ENCODE measurements at regions not wholly inside any gene's neighbourhood (a gene's known extent, or its start where the extent isn't known, plus 50 kb on each side); places are given as distances from the start of the nearest gene placed in this dataset.

- no peaks in the 10 kb centered on the region for H3K79me2 ChIP-seq (ENCODE audit: control insufficient read depth, insufficient read depth, low read length)
- no peak overlapping the region for H3K4me2 ChIP-seq (ENCODE audit: extremely low read depth, insufficient read depth, low read length)
- no peaks in the 10 kb centered on the region for H3K36me3 ChIP-seq (ENCODE audit: control insufficient read depth, insufficient read depth, low read length)
- H4K20me1 ChIP-seq (ENCODE audit: control insufficient read depth, extremely low read depth, insufficient read depth, low read length), result no peaks in the 10 kb centered on the region
- H3K9ac ChIP-seq (ENCODE audit: insufficient read depth, low read length), result no peak overlapping the region
- no peak overlapping the region for H3K27ac ChIP-seq (ENCODE audit: insufficient read depth, low read length)
- DNase-seq (ENCODE audit: low read depth in 2 of 2), result no peak
- H2AFZ ChIP-seq (ENCODE audit: low read length), result no peak overlapping the region
- H3K4me1 ChIP-seq (ENCODE audit: control insufficient read depth, extremely low read depth, insufficient read depth, low read length), result no peaks in the 10 kb centered on the region
- TF ChIP-seq EZH2 (IDR thresholded peaks at IDR 0.05; ENCODE audit: low read length, missing control alignments) (no peak), CTCF (conservative IDR thresholded peaks at IDR 0.05 in 1 of 2, IDR thresholded peaks at IDR 0.05 in 1 of 2; ENCODE audit: low read depth in 1 of 2, low read length in 2 of 2) (no peak)
- H3K4me3 ChIP-seq (replicated peaks in 1 of 4; ENCODE audit: control extremely low read depth in 1 of 4, insufficient read depth in 1 of 4, low read depth in 3 of 4, low read length in 4 of 4), result no peak overlapping the region
- no peaks in the 10 kb centered on the region for H3K9me3 ChIP-seq (ENCODE audit: control insufficient read depth, insufficient read depth, low read depth, low read length)
- no peaks in the 10 kb centered on the region for H3K27me3 ChIP-seq (ENCODE audit: control insufficient read depth, insufficient read depth, low read length)
Measured at GRCh38 chr10:44467900-44468299, 83.0 kb upstream of the CXCL12 start.

GRCh38 chr10:44468525-44468924 is 83.6 kb upstream of the CXCL12 start:
- Histone ChIP-seq H3K9me3 (ENCODE audit: control insufficient read depth, insufficient read depth, low read depth, low read length) (no peaks in the 10 kb centered on the region), H3K36me3 (ENCODE audit: control insufficient read depth, insufficient read depth, low read length) (no peaks in the 10 kb centered on the region), H3K79me2 (ENCODE audit: control insufficient read depth, insufficient read depth, low read length) (no peaks in the 10 kb centered on the region), H3K4me2 (ENCODE audit: extremely low read depth, insufficient read depth, low read length) (no peak overlapping the region), H3K4me3 (replicated peaks in 1 of 4; ENCODE audit: control extremely low read depth in 1 of 4, insufficient read depth in 1 of 4, low read depth in 3 of 4, low read length in 4 of 4) (no peak overlapping the region), H2AFZ (ENCODE audit: low read length) (no peak overlapping the region), H3K27me3 (ENCODE audit: control insufficient read depth, insufficient read depth, low read length) (no peaks in the 10 kb centered on the region), H3K9ac (ENCODE audit: insufficient read depth, low read length) (no peak overlapping the region), H3K27ac (ENCODE audit: insufficient read depth, low read length) (no peak overlapping the region), H3K4me1 (ENCODE audit: control insufficient read depth, extremely low read depth, insufficient read depth, low read length) (no peaks in the 10 kb centered on the region), H4K20me1 (ENCODE audit: control insufficient read depth, extremely low read depth, insufficient read depth, low read length) (no peaks in the 10 kb centered on the region)
- DNase-seq (ENCODE audit: low read depth in 2 of 2), result no peak
- TF ChIP-seq CTCF (conservative IDR thresholded peaks at IDR 0.05 in 1 of 2, IDR thresholded peaks at IDR 0.05 in 1 of 2; ENCODE audit: low read depth in 1 of 2, low read length in 2 of 2) (no peak), EZH2 (IDR thresholded peaks at IDR 0.05; ENCODE audit: low read length, missing control alignments) (no peak)

- no peaks in the 10 kb centered on the region for H3K36me3 ChIP-seq (ENCODE audit: control insufficient read depth, insufficient read depth, low read length)
- no peaks in the 10 kb centered on the region for H3K79me2 ChIP-seq (ENCODE audit: control insufficient read depth, insufficient read depth, low read length)
- no peak for DNase-seq (ENCODE audit: low read depth in 2 of 2)
- no peaks in the 10 kb centered on the region for H4K20me1 ChIP-seq (ENCODE audit: control insufficient read depth, extremely low read depth, insufficient read depth, low read length)
- H3K9ac ChIP-seq (ENCODE audit: insufficient read depth, low read length), result no peak overlapping the region
- H3K4me2 ChIP-seq (ENCODE audit: extremely low read depth, insufficient read depth, low read length), result no peak overlapping the region
- no peak overlapping the region for H3K27ac ChIP-seq (ENCODE audit: insufficient read depth, low read length)
- no peak for TF ChIP-seq CTCF (conservative IDR thresholded peaks at IDR 0.05 in 1 of 2, IDR thresholded peaks at IDR 0.05 in 1 of 2; ENCODE audit: low read depth in 1 of 2, low read length in 2 of 2)
- TF ChIP-seq EZH2 (IDR thresholded peaks at IDR 0.05; ENCODE audit: low read length, missing control alignments), result no peak
- no peaks in the 10 kb centered on the region for H3K4me1 ChIP-seq (ENCODE audit: control insufficient read depth, extremely low read depth, insufficient read depth, low read length)
- H3K4me3 ChIP-seq (replicated peaks in 1 of 4; ENCODE audit: control extremely low read depth in 1 of 4, insufficient read depth in 1 of 4, low read depth in 3 of 4, low read length in 4 of 4), result no peak overlapping the region
- no peaks in the 10 kb centered on the region for H3K9me3 ChIP-seq (ENCODE audit: control insufficient read depth, insufficient read depth, low read depth, low read length)
- no peak overlapping the region for H2AFZ ChIP-seq (ENCODE audit: low read length)
- no peaks in the 10 kb centered on the region for H3K27me3 ChIP-seq (ENCODE audit: control insufficient read depth, insufficient read depth, low read length)
Measured at GRCh38 chr10:44468965-44469364, 84.1 kb upstream of the CXCL12 start.
